Keratinocyte (primary cell): ENCODE measurements at regions not wholly inside any gene's neighbourhood (a gene's known extent, or its start where the extent isn't known, plus 50 kb on each side); places are given as distances from the start of the nearest gene placed in this dataset.

Source experiments
- DNase-seq: peaks from one replicate; pipeline ENCODE4 v3.0.0-alpha.2; 2011; ENCODE audit warnings: low read depth, missing footprints, low spot score
- FAIRE-seq: peaks from 2 replicates; lab custom pipeline; 2011; peaks lifted over from hg19 to GRCh38; lab: Jason Lieb, UNC
- H2AFZ ChIP-seq: 2 replicates; pipeline ENCODE4 v1.6.0; 2012; ENCODE audit warnings: low read length, control low read depth, inconsistent platforms; ENCODE audit not compliant: control insufficient read depth
- H3K27ac ChIP-seq: 2 replicates; pipeline ENCODE4 v1.5.1; 2011; ENCODE audit warnings: low read length; ENCODE audit not compliant: control insufficient read depth, insufficient read depth
- H3K27me3 ChIP-seq: 3 replicates; pipeline ENCODE4 v1.6.0; 2011; ENCODE audit warnings: low read length; ENCODE audit not compliant: control insufficient read depth, insufficient read depth; ENCODE audit errors: extremely low read depth
- H3K36me3 ChIP-seq, 2 experiments: 2 replicates in 1 of 2; 3 replicates in 1 of 2; pipeline ENCODE4 v1.5.1; 2011; ENCODE audit warnings: low read length in 2 of 2, mild to moderate bottlenecking in 1 of 2; ENCODE audit not compliant: control insufficient read depth in 2 of 2, insufficient read depth in 2 of 2; ENCODE audit errors: extremely low read depth in 1 of 2
- H3K4me1 ChIP-seq: 3 replicates; pipeline ENCODE4 v1.5.1; 2011; ENCODE audit warnings: low read length; ENCODE audit not compliant: control insufficient read depth, insufficient read depth; ENCODE audit errors: extremely low read depth
- H3K4me2 ChIP-seq: 3 replicates; pipeline ENCODE4 v1.6.0; 2011; ENCODE audit warnings: low read depth, low read length; ENCODE audit not compliant: control insufficient read depth, insufficient read depth; ENCODE audit errors: extremely low read depth
- H3K4me3 ChIP-seq, 3 experiments: fragments of 200-600 bp in 1 of 3; sonication (generic) in 1 of 3; 2 replicates in 2 of 3; 3 replicates in 1 of 3; pipeline ENCODE4 v1.5.1; 2011 to 2016; ENCODE audit warnings: low read length in 3 of 3, mild to moderate bottlenecking in 3 of 3, control low read depth in 2 of 3, inconsistent platforms in 1 of 3, low read depth in 1 of 3, mixed read lengths in 1 of 3, mixed run types in 1 of 3, moderate library complexity in 1 of 3; ENCODE audit not compliant: control insufficient read depth in 2 of 3, insufficient read depth in 2 of 3; ENCODE audit errors: extremely low read depth in 1 of 3
- H3K79me2 ChIP-seq: 2 replicates; pipeline ENCODE4 v1.6.0; 2012; ENCODE audit warnings: low read length; ENCODE audit not compliant: control insufficient read depth, insufficient read depth
- H3K9ac ChIP-seq: 3 replicates; pipeline ENCODE4 v1.6.0; 2011; ENCODE audit warnings: low read length; ENCODE audit not compliant: control insufficient read depth, insufficient read depth; ENCODE audit errors: extremely low read depth
- H3K9me1 ChIP-seq: 3 replicates; pipeline ENCODE4 v1.6.0; 2011; ENCODE audit warnings: low read length; ENCODE audit not compliant: control insufficient read depth, insufficient read depth; ENCODE audit errors: extremely low read depth
- H3K9me3 ChIP-seq: 2 replicates; pipeline ENCODE4 v1.5.1; 2012; ENCODE audit warnings: low read depth, low read length; ENCODE audit not compliant: control insufficient read depth
- H4K20me1 ChIP-seq: 3 replicates; pipeline ENCODE4 v1.6.0; 2011; ENCODE audit warnings: low read length; ENCODE audit not compliant: control insufficient read depth, insufficient read depth; ENCODE audit errors: extremely low read depth
- EZH2 ChIP-seq: IDR thresholded peaks from one replicate; pipeline ENCODE4 v1.6.1; 2012; ENCODE audit warnings: inconsistent platforms, mild to moderate bottlenecking, low read length, moderate library complexity
- dilution Hi-C: fragments of 300-500 bp; cut with MboI; formaldehyde crosslinking; loops from one replicate; pipeline ENCODE4 v1.7.0; 2020; ENCODE audit warnings: low sequenced_read_pairs; ENCODE audit not compliant: extremely low pct_ligation_motif_present
- TF ChIP-seq, protein P1 (sequence below), 3 experiments: IDR thresholded peaks in 1 of 3; conservative IDR thresholded peaks in 1 of 3; optimal IDR thresholded peaks in 1 of 3; 2 replicates in 2 of 3; 3 replicates in 1 of 3; pipeline versions ENCODE3 to v1.5.1; 2011; ENCODE audit warnings: low read length in 3 of 3, mild to moderate bottlenecking in 3 of 3, moderate library complexity in 2 of 3, control low read depth in 1 of 3, inconsistent platforms in 1 of 3; ENCODE audit not compliant: insufficient read depth in 2 of 3; ENCODE audit errors: extremely low read depth in 1 of 3

DNA sequence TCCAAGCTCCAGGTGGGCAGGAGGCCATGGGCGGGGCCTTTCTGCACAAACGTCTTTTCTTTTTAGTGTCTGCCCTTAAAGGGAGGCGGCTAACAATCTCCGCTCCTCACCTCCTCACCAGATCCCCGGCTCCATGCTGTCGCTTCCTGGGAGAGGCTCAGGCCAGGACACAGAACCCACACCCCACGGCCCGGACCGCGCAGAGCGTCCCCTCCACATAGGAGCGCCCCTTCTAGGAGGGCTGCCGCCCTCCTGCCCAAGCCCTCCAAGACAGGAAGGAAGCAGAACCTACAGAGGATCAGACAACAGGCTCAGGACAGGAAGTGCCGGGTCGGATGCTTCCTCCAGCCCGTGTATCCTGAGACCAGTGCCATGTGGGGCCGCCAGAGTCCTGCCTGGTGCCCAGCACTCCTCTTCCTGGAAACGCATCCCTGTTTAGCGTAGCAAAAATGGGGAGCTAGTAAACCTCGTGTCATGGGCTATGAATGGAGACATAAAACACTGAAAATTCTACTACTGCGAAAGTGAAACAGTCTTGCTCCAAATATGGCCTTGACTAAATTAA, 83.2 kb upstream of the ATP10A start:
- no peak for DNase-seq
- Histone ChIP-seq H3K4me2 (no peak overlapping the region), H3K27ac (no peak overlapping the region), H3K9ac (no peak overlapping the region), H3K4me3 (no peak overlapping the region), H3K4me1 (no peaks in the 10 kb centered on the region), H3K36me3 (no peaks in the 10 kb centered on the region), H3K79me2 (no peaks in the 10 kb centered on the region), H2AFZ (no peak overlapping the region), H4K20me1 (no peaks in the 10 kb centered on the region), H3K9me1 (no peaks in the 10 kb centered on the region), H3K27me3 (no peaks in the 10 kb centered on the region), H3K9me3 (peaks cover 6% of the 10 kb centered on the region)
- dilution Hi-C loops: no loop called here
- TF ChIP-seq EZH2: no peak
- TF ChIP-seq, protein P1, sequence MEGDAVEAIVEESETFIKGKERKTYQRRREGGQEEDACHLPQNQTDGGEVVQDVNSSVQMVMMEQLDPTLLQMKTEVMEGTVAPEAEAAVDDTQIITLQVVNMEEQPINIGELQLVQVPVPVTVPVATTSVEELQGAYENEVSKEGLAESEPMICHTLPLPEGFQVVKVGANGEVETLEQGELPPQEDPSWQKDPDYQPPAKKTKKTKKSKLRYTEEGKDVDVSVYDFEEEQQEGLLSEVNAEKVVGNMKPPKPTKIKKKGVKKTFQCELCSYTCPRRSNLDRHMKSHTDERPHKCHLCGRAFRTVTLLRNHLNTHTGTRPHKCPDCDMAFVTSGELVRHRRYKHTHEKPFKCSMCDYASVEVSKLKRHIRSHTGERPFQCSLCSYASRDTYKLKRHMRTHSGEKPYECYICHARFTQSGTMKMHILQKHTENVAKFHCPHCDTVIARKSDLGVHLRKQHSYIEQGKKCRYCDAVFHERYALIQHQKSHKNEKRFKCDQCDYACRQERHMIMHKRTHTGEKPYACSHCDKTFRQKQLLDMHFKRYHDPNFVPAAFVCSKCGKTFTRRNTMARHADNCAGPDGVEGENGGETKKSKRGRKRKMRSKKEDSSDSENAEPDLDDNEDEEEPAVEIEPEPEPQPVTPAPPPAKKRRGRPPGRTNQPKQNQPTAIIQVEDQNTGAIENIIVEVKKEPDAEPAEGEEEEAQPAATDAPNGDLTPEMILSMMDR (optimal IDR thresholded peaks at IDR 0.05 in 1 of 3, IDR thresholded peaks at IDR 0.05 in 1 of 3, conservative IDR thresholded peaks at IDR 0.05 in 1 of 3; ENCODE audit: extremely low read depth in 1 of 3, insufficient read depth in 2 of 3, low read length in 3 of 3): no peak
- FAIRE-seq: no peak

DNA sequence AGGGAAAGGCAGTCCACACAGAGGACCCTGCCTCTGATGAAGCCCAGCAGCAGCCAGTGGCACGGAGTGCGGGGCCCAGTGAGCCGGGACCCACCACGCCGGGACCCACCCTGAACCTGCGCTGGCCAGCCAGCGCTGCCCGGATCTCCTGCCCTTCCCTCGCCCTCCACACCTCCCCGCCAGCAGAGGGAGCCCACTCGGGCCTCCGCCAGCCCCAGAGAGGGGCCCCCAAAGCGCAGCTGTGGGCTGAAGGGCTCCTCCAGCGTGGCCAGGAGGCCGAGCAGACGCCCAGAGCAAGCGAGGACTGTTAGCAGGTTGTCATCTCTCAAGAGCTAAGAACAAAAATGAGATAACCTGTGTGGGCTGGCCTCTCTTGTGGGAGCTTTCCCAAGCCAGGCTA, 81.3 kb upstream of the ATP10A start:
- no peaks in the 10 kb centered on the region for H3K4me1 ChIP-seq
- no peak overlapping the region for H3K4me2 ChIP-seq
- no peaks in the 10 kb centered on the region for H3K27me3 ChIP-seq
- no peak for DNase-seq
- no peak overlapping the region for H3K4me3 ChIP-seq
- H3K27ac ChIP-seq: no peak overlapping the region
- dilution Hi-C loops: no loop called here
- H3K9me1 ChIP-seq: no peaks in the 10 kb centered on the region
- no peak overlapping the region for H2AFZ ChIP-seq
- no peaks in the 10 kb centered on the region for H3K79me2 ChIP-seq
- TF ChIP-seq, protein P1 (optimal IDR thresholded peaks at IDR 0.05 in 1 of 3, IDR thresholded peaks at IDR 0.05 in 1 of 3, conservative IDR thresholded peaks at IDR 0.05 in 1 of 3; ENCODE audit: extremely low read depth in 1 of 3, insufficient read depth in 2 of 3, low read length in 3 of 3): no peak
- TF ChIP-seq EZH2: no peak
- FAIRE-seq: no peak
- H3K9me3 ChIP-seq: peaks cover 6% of the 10 kb centered on the region
- no peak overlapping the region for H3K9ac ChIP-seq
- H4K20me1 ChIP-seq: no peaks in the 10 kb centered on the region
- no peaks in the 10 kb centered on the region for H3K36me3 ChIP-seq
